ENCODE measurements at regions not wholly inside any gene's neighbourhood (a gene's known extent, or its start where the extent isn't known, plus 50 kb on each side); places are given as distances from the start of the nearest gene placed in this dataset.

DNA sequence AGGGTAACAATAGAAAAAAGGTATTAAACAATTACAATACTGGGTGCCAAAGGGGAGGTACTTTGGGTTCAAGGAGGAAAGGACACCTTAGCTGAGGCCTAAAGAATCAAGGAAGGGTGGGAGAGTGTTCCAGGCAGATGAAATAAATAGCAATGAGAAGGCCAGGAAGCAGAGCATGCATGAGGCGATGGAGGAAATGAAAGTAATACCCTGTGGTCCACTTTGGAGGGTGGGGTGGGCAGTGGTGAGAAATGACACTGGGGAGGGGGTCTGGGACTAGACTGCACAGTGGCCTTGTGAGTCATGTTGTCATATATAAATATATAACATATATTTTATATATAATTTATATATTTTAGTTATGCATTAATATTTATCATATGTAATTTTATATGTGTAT, 55.9 kb downstream of the BHLHE40 start:
- TF ChIP-seq, protein P1, sequence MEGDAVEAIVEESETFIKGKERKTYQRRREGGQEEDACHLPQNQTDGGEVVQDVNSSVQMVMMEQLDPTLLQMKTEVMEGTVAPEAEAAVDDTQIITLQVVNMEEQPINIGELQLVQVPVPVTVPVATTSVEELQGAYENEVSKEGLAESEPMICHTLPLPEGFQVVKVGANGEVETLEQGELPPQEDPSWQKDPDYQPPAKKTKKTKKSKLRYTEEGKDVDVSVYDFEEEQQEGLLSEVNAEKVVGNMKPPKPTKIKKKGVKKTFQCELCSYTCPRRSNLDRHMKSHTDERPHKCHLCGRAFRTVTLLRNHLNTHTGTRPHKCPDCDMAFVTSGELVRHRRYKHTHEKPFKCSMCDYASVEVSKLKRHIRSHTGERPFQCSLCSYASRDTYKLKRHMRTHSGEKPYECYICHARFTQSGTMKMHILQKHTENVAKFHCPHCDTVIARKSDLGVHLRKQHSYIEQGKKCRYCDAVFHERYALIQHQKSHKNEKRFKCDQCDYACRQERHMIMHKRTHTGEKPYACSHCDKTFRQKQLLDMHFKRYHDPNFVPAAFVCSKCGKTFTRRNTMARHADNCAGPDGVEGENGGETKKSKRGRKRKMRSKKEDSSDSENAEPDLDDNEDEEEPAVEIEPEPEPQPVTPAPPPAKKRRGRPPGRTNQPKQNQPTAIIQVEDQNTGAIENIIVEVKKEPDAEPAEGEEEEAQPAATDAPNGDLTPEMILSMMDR (IDR thresholded peaks at IDR 0.05; ENCODE audit: insufficient read depth, low read depth, low read length, missing control alignments): no peak
- no peak overlapping the region for H3K4me3 ChIP-seq (ENCODE audit: low read length)
- DNase-seq (ENCODE audit: low read depth): no peak

- TF ChIP-seq, protein P1 (IDR thresholded peaks at IDR 0.05; ENCODE audit: insufficient read depth, low read depth, low read length, missing control alignments): no peak
- H3K4me3 ChIP-seq (ENCODE audit: low read length): no peak overlapping the region
- no peak for DNase-seq (ENCODE audit: low read depth)
Measured at GRCh38 chr3:5035692-5036391, 56.6 kb downstream of the BHLHE40 start.

GRCh38 chr3:5036392-5036766, 57.1 kb downstream of the BHLHE40 start:
- DNase-seq (ENCODE audit: low read depth): no peak
- no peak overlapping the region for H3K4me3 ChIP-seq (ENCODE audit: low read length)
- TF ChIP-seq, protein P1 (IDR thresholded peaks at IDR 0.05; ENCODE audit: insufficient read depth, low read depth, low read length, missing control alignments): no peak

- no peak overlapping the region for H3K4me3 ChIP-seq (ENCODE audit: low read length)
- DNase-seq (ENCODE audit: low read depth): no peak
- TF ChIP-seq, protein P1 (IDR thresholded peaks at IDR 0.05; ENCODE audit: insufficient read depth, low read depth, low read length, missing control alignments): no peak
Measured at GRCh38 chr3:5036858-5037257, 57.6 kb downstream of the BHLHE40 start.

- H3K4me3 ChIP-seq (ENCODE audit: low read length): no peak overlapping the region
- TF ChIP-seq, protein P1 (IDR thresholded peaks at IDR 0.05; ENCODE audit: insufficient read depth, low read depth, low read length, missing control alignments): no peak
- DNase-seq (ENCODE audit: low read depth): no peak
Measured at GRCh38 chr3:5039585-5039984, 60.3 kb downstream of the BHLHE40 start.

- no peak overlapping the region for H3K4me3 ChIP-seq (ENCODE audit: low read length)
- DNase-seq (ENCODE audit: low read depth): no peak
- TF ChIP-seq, protein P1 (IDR thresholded peaks at IDR 0.05; ENCODE audit: insufficient read depth, low read depth, low read length, missing control alignments): no peak
Measured at GRCh38 chr3:5041315-5041714, 62.1 kb downstream of the BHLHE40 start.

DNA sequence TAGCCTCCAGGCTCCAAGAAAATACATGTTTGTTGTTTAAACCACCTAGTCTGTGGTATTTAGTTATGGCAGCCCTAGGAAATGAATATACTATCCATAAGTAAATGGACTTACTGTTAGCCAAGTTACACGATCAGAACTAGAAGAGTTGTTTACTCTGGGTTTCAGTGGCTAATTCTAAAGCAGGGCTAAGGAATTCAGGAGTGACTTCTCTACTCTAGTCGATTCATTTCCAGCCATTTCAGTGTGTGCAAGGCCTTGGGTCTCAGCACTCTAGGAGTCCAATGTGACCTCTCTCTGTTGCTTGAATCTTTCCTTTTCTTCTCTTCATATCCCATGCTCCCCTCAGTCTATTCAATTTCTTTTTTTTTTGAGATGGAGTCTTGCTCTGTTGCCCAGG, 66.7 kb downstream of the BHLHE40 start:
- TF ChIP-seq, protein P1 (IDR thresholded peaks at IDR 0.05; ENCODE audit: insufficient read depth, low read depth, low read length, missing control alignments): no peak
- no peak overlapping the region for H3K4me3 ChIP-seq (ENCODE audit: low read length)
- no peak for DNase-seq (ENCODE audit: low read depth)

Data from epithelial cell of esophagus (primary cell).